IMR-90 (cell line): ENCODE measurements at regions not wholly inside any gene's neighbourhood (a gene's known extent, or its start where the extent isn't known, plus 50 kb on each side); places are given as distances from the start of the nearest gene placed in this dataset.

ENCODE experiments used
- ATAC-seq: fragments of 200-7000 bp; cut with Tn5 transposase; 2 replicates; pipeline ENCODE4 v1.9.1; 2020; ENCODE audit warnings: low read depth, mild to moderate bottlenecking, moderate library complexity
- BruUV-seq: library from RNA; stranded (reverse); fragments of 400-500 nt; replicated peaks from 2 replicates; lab custom pipeline; 2021; lab: Mats Ljungman, UMichigan
- CTCF ChIA-PET: fragments of 300-600 bp; formaldehyde crosslinking; extraction: SDS; loops from one replicate; lab custom pipeline; 2021; ENCODE audit warnings: antibody characterized with exemption; lab: Yijun Ruan, JAX
- POLR2A ChIA-PET: fragments of 300-600 bp; sonication (Branson Sonifier 250); formaldehyde crosslinking; loops from one replicate; lab custom pipeline; 2022; ENCODE audit warnings: antibody characterized with exemption; ENCODE audit not compliant: unreplicated experiment; lab: Charles Lee
- DNase-seq: peaks from one replicate; pipeline ENCODE4 v3.0.0; 2013
- H2AFZ ChIP-seq: replicated peaks from 2 replicates; pipeline ENCODE3; 2013; ENCODE audit warnings: low read length, mild to moderate bottlenecking; ENCODE audit not compliant: poor library complexity
- H2AK5ac ChIP-seq: 2 replicates; pipeline ENCODE4 v1.6.1; 2013; ENCODE audit warnings: low read depth, low read length, inconsistent platforms
- H2AK9ac ChIP-seq: replicated peaks from 2 replicates; pipeline ENCODE3; 2013; ENCODE audit warnings: mild to moderate bottlenecking, low read depth, low read length, moderate library complexity; ENCODE audit not compliant: poor library complexity
- H2BK120ac ChIP-seq: 2 replicates; pipeline ENCODE4 v1.6.1; 2013; ENCODE audit warnings: low read depth, low read length, inconsistent platforms
- H2BK15ac ChIP-seq: 3 replicates; pipeline ENCODE4 v1.6.1; 2013; ENCODE audit warnings: low read depth, low read length, inconsistent platforms
- H2BK20ac ChIP-seq: 2 replicates; pipeline ENCODE4 v1.6.1; 2013; ENCODE audit warnings: low read depth, mild to moderate bottlenecking, inconsistent platforms, low read length, moderate library complexity
- H2BK5ac ChIP-seq: 2 replicates; pipeline ENCODE4 v1.6.1; 2013; ENCODE audit warnings: mild to moderate bottlenecking, low read depth, low read length, inconsistent platforms; ENCODE audit not compliant: poor library complexity, severe bottlenecking
- H3K14ac ChIP-seq: replicated peaks from 2 replicates; pipeline ENCODE4 v1.6.1; 2013; ENCODE audit warnings: low read depth, low read length, inconsistent platforms
- H3K18ac ChIP-seq: 2 replicates; pipeline ENCODE4 v1.6.1; 2013; ENCODE audit warnings: low read depth, low read length, control low read depth
- H3K23ac ChIP-seq: 2 replicates; pipeline ENCODE4 v1.6.1; 2013; ENCODE audit warnings: low read depth, low read length, inconsistent platforms
- H3K27ac ChIP-seq: 2 replicates; pipeline ENCODE4 v1.5.1; 2013; ENCODE audit warnings: mild to moderate bottlenecking, control low read depth, low read length; ENCODE audit not compliant: insufficient read depth
- H3K27me3 ChIP-seq: 2 replicates; pipeline ENCODE4 v1.6.1; 2013; ENCODE audit warnings: low read length; ENCODE audit not compliant: control insufficient read depth, insufficient read depth
- H3K36me3 ChIP-seq: 2 replicates; pipeline ENCODE4 v1.6.1; 2013; ENCODE audit warnings: low read length, mixed read lengths; ENCODE audit not compliant: control insufficient read depth, insufficient read depth
- H3K4ac ChIP-seq: 2 replicates; pipeline ENCODE4 v1.6.1; 2013; ENCODE audit warnings: low read depth, low read length, inconsistent platforms
- H3K4me1 ChIP-seq: 2 replicates; pipeline ENCODE4 v1.6.1; 2013; ENCODE audit warnings: low read length, mixed read lengths; ENCODE audit not compliant: control insufficient read depth, insufficient read depth
- H3K4me2 ChIP-seq: 2 replicates; pipeline ENCODE4 v1.6.1; 2013; ENCODE audit warnings: low read depth, mild to moderate bottlenecking, control low read depth, low read length, moderate library complexity
- H3K4me3 ChIP-seq: 2 replicates; pipeline ENCODE4 v1.5.1; 2013; ENCODE audit warnings: low read depth, mild to moderate bottlenecking, control low read depth, low read length, moderate library complexity; ENCODE audit not compliant: insufficient read depth
- H3K56ac ChIP-seq: 2 replicates; pipeline ENCODE4 v1.6.1; 2013; ENCODE audit warnings: low read length, inconsistent platforms; ENCODE audit not compliant: insufficient read depth; ENCODE audit errors: extremely low read depth
- H3K79me1 ChIP-seq, 2 experiments: 2 replicates each; pipeline ENCODE4 v1.6.1; 2013; ENCODE audit warnings: low read length in 2 of 2, inconsistent platforms in 1 of 2, low read depth in 1 of 2
- H3K9ac ChIP-seq: 2 replicates; pipeline ENCODE4 v1.6.1; 2013; ENCODE audit warnings: low read depth, low read length, control low read depth
- H3K9me1 ChIP-seq: 2 replicates; pipeline ENCODE4 v1.6.1; 2013; ENCODE audit warnings: low read length, inconsistent platforms; ENCODE audit not compliant: insufficient read depth
- H3K9me3 ChIP-seq: 2 replicates; pipeline ENCODE4 v1.6.1; 2013; ENCODE audit warnings: low read length; ENCODE audit not compliant: control insufficient read depth, insufficient read depth
- H4K20me1 ChIP-seq: 2 replicates; pipeline ENCODE4 v1.6.1; 2013; ENCODE audit warnings: low read length, inconsistent platforms; ENCODE audit not compliant: insufficient read depth
- H4K5ac ChIP-seq: 2 replicates; pipeline ENCODE4 v1.6.1; 2013; ENCODE audit warnings: mild to moderate bottlenecking, low read depth, low read length, control low read depth
- H4K8ac ChIP-seq, 2 experiments: 2 replicates each; pipeline ENCODE4 v1.6.1; 2013; ENCODE audit warnings: low read depth in 2 of 2, low read length in 2 of 2, control low read depth in 1 of 2, inconsistent platforms in 1 of 2
- H4K91ac ChIP-seq: 2 replicates; pipeline ENCODE4 v1.6.1; 2013; ENCODE audit warnings: low read depth, low read length, inconsistent platforms; ENCODE audit not compliant: insufficient read depth
- BHLHE40 ChIP-seq: fragments of 150-350 bp; IDR thresholded peaks from 2 replicates; pipeline ENCODE4 v1.6.1; 2016; ENCODE audit warnings: mild to moderate bottlenecking, low read depth, low read length
- CEBPB ChIP-seq: IDR thresholded peaks from 2 replicates; pipeline ENCODE4 v1.6.1; 2012; ENCODE audit warnings: low read depth, low read length, improper control_type of control experiment
- MAFK ChIP-seq: IDR thresholded peaks from 2 replicates; pipeline ENCODE4 v1.6.1; 2012; ENCODE audit warnings: low read depth, low read length, improper control_type of control experiment
- NFE2L2 ChIP-seq: fragments of 150-350 bp; IDR thresholded peaks from 2 replicates; pipeline ENCODE4 v1.6.1; 2016; ENCODE audit warnings: low read depth, mild to moderate bottlenecking, low read length
- POLR2A ChIP-seq: IDR thresholded peaks from 2 replicates; pipeline ENCODE4 v1.6.1; 2012; ENCODE audit warnings: mild to moderate bottlenecking, low read depth, low read length
- SMC3 ChIP-seq: fragments of 150-350 bp; IDR thresholded peaks from 2 replicates; pipeline ENCODE4 v1.6.1; 2016; ENCODE audit warnings: low read depth, mild to moderate bottlenecking, antibody characterized with exemption, low read length, moderate library complexity
- dilution Hi-C: fragments of 300-500 bp; cut with HindIII; formaldehyde crosslinking; loops from one replicate; pipeline ENCODE4 v1.14.3; 2018; ENCODE audit warnings: low sequenced_read_pairs; ENCODE audit not compliant: unreplicated experiment
- in situ Hi-C: fragments of 300-500 bp; cut with MboI; formaldehyde crosslinking; loops from 3 replicates; pipeline ENCODE4 v1.14.3; 2019; ENCODE audit warnings: low sequenced_read_pairs, inconsistent platforms, mixed read lengths
- intact Hi-C: fragments of 100-400 bp; cut with micrococcal nuclease; formaldehyde crosslinking; loops from 2 replicates; pipeline ENCODE4 v1.10.0; 2022

- H2BK5ac ChIP-seq, result no peak overlapping the region
- H3K79me1 ChIP-seq, result no peaks in the 10 kb centered on the region
- CTCF ChIA-PET, result no interaction called here
Measured at GRCh38 chr3:66672830-66673229, 172.0 kb upstream of the LRIG1 start.

More at GRCh38 chr3:66672830-66673229, 172.0 kb upstream of the LRIG1 start:
- Histone ChIP-seq H3K36me3 (no peaks in the 10 kb centered on the region), H4K91ac (no peak overlapping the region), H2AFZ (no peak overlapping the region), H3K27me3 (no peaks in the 10 kb centered on the region), H4K20me1 (no peaks in the 10 kb centered on the region), H3K4me1 (peaks cover 3% of the 10 kb centered on the region; the same call in 1 of the 2 replicates), H3K14ac (no peak overlapping the region), H3K9me3 (peaks cover 3% of the 10 kb centered on the region), H2AK5ac (no peak overlapping the region), H2BK20ac (no peak overlapping the region), H3K4me3 (no peak overlapping the region), H3K18ac (no peak overlapping the region), H3K4me2 (no peak overlapping the region), H2BK15ac (no peak overlapping the region), H3K23ac (no peak overlapping the region), H4K8ac (no peak overlapping the region), H3K4ac (no peak overlapping the region), H2AK9ac (no peak overlapping the region), H2BK120ac (no peak overlapping the region), H3K9me1 (peaks cover 2% of the 10 kb centered on the region; the same call in 1 of the 2 replicates), H3K9ac (no peak overlapping the region), H3K27ac (no peak overlapping the region), H3K56ac (no peak overlapping the region), H4K5ac (no peak overlapping the region)
- DNase-seq, result no peak
- in situ Hi-C loops (no loop called here), dilution Hi-C loops (no loop called here), intact Hi-C loops (no loop called here)
- no TSS peak for BruUV-seq
- POLR2A ChIA-PET, result no interaction called here
- no peak for ATAC-seq
- TF ChIP-seq BHLHE40 (no peak), POLR2A (no peak), MAFK (no peak), SMC3 (no peak), CEBPB (no peak), NFE2L2 (no peak)
